ENCODE measurements at regions not wholly inside any gene's neighbourhood (a gene's known extent, or its start where the extent isn't known, plus 50 kb on each side); places are given as distances from the start of the nearest gene placed in this dataset.
"Not testable (repeated sequence)": the region's sequence is repeated elsewhere in the genome, so short reads cannot be mapped to it uniquely, and the experiment has no call there.

DNA sequence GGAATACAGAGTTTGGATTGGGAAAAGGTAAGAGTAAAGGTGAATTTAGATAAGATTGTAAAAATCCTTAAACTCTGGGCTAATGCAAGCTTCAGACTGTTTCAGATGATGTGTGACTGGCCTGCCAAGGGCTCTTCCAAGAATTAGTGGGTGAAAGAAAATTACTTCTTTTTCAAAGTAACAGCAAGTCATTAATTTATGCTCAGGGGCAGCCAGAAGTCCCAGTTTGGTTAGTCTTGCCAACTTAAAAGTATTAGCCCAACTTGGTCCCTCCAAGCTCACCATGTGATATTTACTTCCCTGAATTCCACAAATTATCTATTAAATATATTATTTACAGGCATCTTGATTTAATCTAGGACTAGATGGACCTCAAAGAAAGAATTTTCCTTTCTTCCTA is 947.8 kb downstream of the NR2F1-AS1 start:
- in situ Hi-C loops (cut with HindIII; ENCODE audit: low pct_unique_long_range_greater_than_20kb, low sequenced_read_pairs) (no loop called here), intact Hi-C loops (cut with micrococcal nuclease; ENCODE audit: unreplicated experiment) (no loop called here)
- no peak for DNase-seq (ENCODE audit: low read depth, low spot score)
- Histone ChIP-seq H3K9me3 (ENCODE audit: control insufficient read depth, insufficient read depth, low read depth, low read length) (peaks cover 39% of the 10 kb centered on the region; the same call in 1 of the 2 replicates), H3K4me3 (ENCODE audit: low read depth in 2 of 2, low read length in 2 of 2) (no peak overlapping the region), H3K27me3 (ENCODE audit: control insufficient read depth, insufficient read depth, low read length) (no peaks in the 10 kb centered on the region), H3K36me3 (ENCODE audit: control insufficient read depth, insufficient read depth, low read length) (no peaks in the 10 kb centered on the region), H3K27ac (ENCODE audit: low read length) (peak overlapping the region; percentile 67; the same call in 1 of the 2 replicates), H3K4me1 (ENCODE audit: control insufficient read depth, insufficient read depth, low read length) (peaks cover 1% of the 10 kb centered on the region; the same call in 1 of the 2 replicates)
- BruUV-seq (replicated peaks) = no TSS peak
- ChIA-PET CTCF (no interaction called here), POLR2A (no interaction called here)
- TF ChIP-seq POLR2AphosphoS5 (IDR thresholded peaks at IDR 0.05; ENCODE audit: low read depth, low read length) = no peak
- TF ChIP-seq, protein P1, sequence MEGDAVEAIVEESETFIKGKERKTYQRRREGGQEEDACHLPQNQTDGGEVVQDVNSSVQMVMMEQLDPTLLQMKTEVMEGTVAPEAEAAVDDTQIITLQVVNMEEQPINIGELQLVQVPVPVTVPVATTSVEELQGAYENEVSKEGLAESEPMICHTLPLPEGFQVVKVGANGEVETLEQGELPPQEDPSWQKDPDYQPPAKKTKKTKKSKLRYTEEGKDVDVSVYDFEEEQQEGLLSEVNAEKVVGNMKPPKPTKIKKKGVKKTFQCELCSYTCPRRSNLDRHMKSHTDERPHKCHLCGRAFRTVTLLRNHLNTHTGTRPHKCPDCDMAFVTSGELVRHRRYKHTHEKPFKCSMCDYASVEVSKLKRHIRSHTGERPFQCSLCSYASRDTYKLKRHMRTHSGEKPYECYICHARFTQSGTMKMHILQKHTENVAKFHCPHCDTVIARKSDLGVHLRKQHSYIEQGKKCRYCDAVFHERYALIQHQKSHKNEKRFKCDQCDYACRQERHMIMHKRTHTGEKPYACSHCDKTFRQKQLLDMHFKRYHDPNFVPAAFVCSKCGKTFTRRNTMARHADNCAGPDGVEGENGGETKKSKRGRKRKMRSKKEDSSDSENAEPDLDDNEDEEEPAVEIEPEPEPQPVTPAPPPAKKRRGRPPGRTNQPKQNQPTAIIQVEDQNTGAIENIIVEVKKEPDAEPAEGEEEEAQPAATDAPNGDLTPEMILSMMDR (IDR thresholded peaks at IDR 0.05) = no peak
- TF ChIP-seq, protein P2, sequence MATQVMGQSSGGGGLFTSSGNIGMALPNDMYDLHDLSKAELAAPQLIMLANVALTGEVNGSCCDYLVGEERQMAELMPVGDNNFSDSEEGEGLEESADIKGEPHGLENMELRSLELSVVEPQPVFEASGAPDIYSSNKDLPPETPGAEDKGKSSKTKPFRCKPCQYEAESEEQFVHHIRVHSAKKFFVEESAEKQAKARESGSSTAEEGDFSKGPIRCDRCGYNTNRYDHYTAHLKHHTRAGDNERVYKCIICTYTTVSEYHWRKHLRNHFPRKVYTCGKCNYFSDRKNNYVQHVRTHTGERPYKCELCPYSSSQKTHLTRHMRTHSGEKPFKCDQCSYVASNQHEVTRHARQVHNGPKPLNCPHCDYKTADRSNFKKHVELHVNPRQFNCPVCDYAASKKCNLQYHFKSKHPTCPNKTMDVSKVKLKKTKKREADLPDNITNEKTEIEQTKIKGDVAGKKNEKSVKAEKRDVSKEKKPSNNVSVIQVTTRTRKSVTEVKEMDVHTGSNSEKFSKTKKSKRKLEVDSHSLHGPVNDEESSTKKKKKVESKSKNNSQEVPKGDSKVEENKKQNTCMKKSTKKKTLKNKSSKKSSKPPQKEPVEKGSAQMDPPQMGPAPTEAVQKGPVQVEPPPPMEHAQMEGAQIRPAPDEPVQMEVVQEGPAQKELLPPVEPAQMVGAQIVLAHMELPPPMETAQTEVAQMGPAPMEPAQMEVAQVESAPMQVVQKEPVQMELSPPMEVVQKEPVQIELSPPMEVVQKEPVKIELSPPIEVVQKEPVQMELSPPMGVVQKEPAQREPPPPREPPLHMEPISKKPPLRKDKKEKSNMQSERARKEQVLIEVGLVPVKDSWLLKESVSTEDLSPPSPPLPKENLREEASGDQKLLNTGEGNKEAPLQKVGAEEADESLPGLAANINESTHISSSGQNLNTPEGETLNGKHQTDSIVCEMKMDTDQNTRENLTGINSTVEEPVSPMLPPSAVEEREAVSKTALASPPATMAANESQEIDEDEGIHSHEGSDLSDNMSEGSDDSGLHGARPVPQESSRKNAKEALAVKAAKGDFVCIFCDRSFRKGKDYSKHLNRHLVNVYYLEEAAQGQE (IDR thresholded peaks at IDR 0.05; ENCODE audit: insufficient read depth in 1 of 2, low read depth in 2 of 2, low read length in 1 of 2) = no peak
- ATAC-seq = no peak

DNA sequence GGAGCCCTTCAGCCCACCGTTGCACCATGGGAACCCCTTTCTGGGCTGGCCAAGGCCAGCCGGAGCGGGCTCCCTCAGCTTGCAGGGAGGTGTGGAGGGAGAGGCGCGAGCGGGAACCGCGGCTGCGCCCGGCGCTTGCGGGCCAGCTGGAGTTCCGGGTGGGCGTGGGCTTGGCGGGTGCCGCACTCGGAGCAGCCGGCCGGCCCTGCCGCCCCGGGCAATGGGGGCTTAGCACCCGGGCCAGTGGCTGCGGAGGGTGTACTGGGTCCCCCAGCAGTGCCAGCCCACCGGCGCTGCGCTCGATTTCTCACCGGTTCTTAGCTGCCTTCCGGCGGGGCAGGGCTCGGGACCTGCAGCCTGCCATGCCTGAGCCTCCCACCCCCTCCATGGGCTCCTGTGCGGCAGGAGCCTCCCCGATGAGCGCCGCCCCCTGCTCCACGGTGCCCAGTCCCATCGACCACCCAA is 949.8 kb downstream of the NR2F1-AS1 start:
- H3K4me1 ChIP-seq (ENCODE audit: control insufficient read depth, insufficient read depth, low read length); intact Hi-C loops (cut with micrococcal nuclease; ENCODE audit: unreplicated experiment); H3K27me3 ChIP-seq (ENCODE audit: control insufficient read depth, insufficient read depth, low read length); BruUV-seq (replicated peaks); POLR2A ChIA-PET; CTCF ChIA-PET; in situ Hi-C loops (cut with HindIII; ENCODE audit: low pct_unique_long_range_greater_than_20kb, low sequenced_read_pairs); DNase-seq (ENCODE audit: low read depth, low spot score); H3K4me3 ChIP-seq (ENCODE audit: low read depth in 2 of 2, low read length in 2 of 2); H3K36me3 ChIP-seq (ENCODE audit: control insufficient read depth, insufficient read depth, low read length); H3K27ac ChIP-seq (ENCODE audit: low read length); ATAC-seq: not testable (repeated sequence)
- peaks cover 46% of the 10 kb centered on the region for H3K9me3 ChIP-seq (ENCODE audit: control insufficient read depth, insufficient read depth, low read depth, low read length)

DNA sequence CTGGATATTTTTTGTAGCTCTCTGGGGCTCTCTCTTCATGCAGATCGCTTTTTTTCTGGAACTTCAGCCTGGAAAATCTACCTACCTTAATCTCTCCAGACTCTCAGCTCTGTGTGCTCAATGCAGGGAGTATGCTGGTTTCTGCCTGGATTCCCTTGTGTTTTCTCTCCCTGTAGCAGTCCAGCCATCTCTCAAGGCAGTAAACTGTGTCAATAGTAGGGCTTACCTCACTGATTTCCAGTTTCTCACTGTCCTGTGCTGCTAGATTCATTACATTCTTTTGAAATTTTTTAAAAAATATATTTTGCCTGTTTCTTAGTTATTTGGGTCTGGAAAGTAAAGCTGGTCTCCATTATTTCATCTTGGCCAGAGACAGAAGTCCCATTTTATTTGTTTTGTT is 951.4 kb downstream of the NR2F1-AS1 start:
- H3K36me3 ChIP-seq (ENCODE audit: control insufficient read depth, insufficient read depth, low read length) = no peaks in the 10 kb centered on the region
- peak overlapping the region; percentile 55 for H3K27ac ChIP-seq (ENCODE audit: low read length)
- no peak for TF ChIP-seq SIN3A (IDR thresholded peaks at IDR 0.05; ENCODE audit: borderline replicate concordance, insufficient read depth, low read depth, low read length)
- TF ChIP-seq POLR2AphosphoS5 (IDR thresholded peaks at IDR 0.05; ENCODE audit: low read depth, low read length) = no peak
- intact Hi-C loops (cut with micrococcal nuclease; ENCODE audit: unreplicated experiment) (no loop called here), in situ Hi-C loops (cut with HindIII; ENCODE audit: low pct_unique_long_range_greater_than_20kb, low sequenced_read_pairs) (no loop called here)
- no peak for ATAC-seq
- H3K27me3 ChIP-seq (ENCODE audit: control insufficient read depth, insufficient read depth, low read length) = no peaks in the 10 kb centered on the region
- DNase-seq (ENCODE audit: low read depth, low spot score) = no peak
- ChIA-PET POLR2A (no interaction called here), CTCF (no interaction called here)
- no TSS peak for BruUV-seq (replicated peaks)
- H3K4me3 ChIP-seq (ENCODE audit: low read depth in 2 of 2, low read length in 2 of 2) = no peak overlapping the region
- no peaks in the 10 kb centered on the region for H3K4me1 ChIP-seq (ENCODE audit: control insufficient read depth, insufficient read depth, low read length)
- peaks cover 50% of the 10 kb centered on the region for H3K9me3 ChIP-seq (ENCODE audit: control insufficient read depth, insufficient read depth, low read depth, low read length)
